Limb (tissue), 2 donors: ENCODE measurements at regions not wholly inside any gene's neighbourhood (a gene's known extent, or its start where the extent isn't known, plus 50 kb on each side); places are given as distances from the start of the nearest gene placed in this dataset.
"Not testable (repeated sequence)": the region's sequence is repeated elsewhere in the genome, so short reads cannot be mapped to it uniquely, and the experiment has no call there.

ENCODE experiments used
- DNase-seq, 2 donors: peaks; one replicate each; pipeline ENCODE4 v3.0.0-alpha.2; 2016; ENCODE audit errors: extremely low spot score in 2 of 2

DNA sequence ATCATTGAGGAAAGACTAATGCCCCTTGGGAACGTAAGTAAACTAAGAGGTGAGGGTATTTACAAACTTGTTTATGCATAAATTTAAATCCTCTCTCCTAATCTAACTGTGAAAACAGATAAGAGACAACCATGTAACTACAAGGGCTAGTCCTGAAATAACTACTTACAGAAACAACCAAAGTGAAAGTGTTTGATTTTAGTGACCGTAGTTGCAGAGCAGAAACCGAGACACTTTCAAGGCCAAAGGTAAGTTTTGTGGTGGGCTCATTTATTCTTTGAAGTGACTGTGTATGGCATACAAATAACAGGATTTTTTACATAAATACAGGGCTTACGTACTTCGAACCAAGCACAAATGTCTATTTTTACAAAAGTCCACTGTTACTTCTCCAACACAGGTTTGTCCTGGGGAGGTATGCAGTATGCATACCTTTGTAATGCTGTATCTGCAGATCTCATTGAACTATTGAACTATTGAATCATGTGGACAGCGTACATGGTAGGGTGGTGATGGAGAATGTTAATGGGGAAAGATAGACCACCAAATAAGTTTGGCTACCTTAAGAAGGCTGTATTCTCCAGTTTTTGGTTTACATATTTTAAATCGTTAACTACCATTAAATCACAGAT is 99.6 kb upstream of the RBMS3 start:
- DNase-seq: no peak

- DNase-seq: no peak
These were observed 99.0 kb upstream of the RBMS3 start for GRCh38 chr3:29181872-29182271.

GRCh38 chr3:29182828-29183227 is 98.0 kb upstream of the RBMS3 start:
- DNase-seq: not testable (repeated sequence)

DNA sequence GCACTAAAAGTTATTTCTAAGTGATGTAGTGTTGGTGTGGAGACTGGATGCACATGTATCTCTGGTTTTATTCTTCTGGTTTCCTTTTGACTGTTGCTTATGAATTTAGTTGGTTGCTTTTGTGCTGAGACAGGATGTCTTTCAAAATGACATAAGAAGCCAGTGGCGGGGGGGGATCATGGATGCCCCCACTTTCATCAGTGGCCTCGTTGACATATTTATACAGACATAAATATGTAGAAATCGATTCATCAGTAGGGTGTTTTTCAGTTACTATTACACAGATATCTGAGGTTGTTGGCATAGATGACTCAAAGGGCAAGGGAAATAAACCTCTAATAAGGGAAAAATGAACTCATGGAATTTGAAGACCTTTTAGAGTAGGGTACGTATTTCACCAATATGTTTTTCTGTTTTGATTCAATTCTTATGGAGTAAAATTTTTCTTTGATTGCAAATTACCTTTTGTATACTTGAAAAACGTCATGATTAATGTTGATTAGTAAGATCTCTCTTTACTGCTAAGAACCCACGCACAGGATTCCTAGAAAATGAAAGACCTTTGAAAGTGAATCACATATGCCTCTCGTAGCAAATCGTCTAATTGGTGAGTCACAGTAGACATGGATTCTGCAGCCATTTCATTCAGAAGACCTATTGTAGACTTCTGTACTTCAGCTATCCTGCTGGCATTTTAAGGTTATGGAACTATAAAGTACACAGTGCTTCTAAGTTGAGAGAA is 97.4 kb upstream of the RBMS3 start:
- DNase-seq: no peak

DNA sequence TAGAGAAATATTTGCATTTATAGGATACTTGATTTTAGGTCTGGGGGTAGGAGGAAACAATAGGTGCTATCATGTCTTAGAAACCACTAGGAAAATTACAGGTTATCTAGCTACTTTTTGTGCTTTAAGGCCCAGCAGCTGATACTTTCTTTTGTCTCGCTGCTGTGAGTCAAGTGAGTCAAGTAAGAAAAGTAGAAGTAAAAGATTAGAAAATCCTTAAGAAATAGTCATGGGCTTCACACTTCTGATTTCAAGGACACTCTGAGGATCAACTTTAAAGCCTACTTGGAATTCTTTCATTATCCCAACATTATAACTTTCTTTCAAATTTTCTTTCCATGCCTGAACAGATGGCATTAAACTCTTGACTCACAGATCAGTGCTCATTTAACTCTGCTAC is 95.2 kb upstream of the RBMS3 start:
- DNase-seq: no peak

GRCh38 chr3:29186131-29186599 is 94.7 kb upstream of the RBMS3 start:
- DNase-seq: no peak

GRCh38 chr3:29186982-29187725 is 93.7 kb upstream of the RBMS3 start:
- no peak for DNase-seq

- DNase-seq: no peak
These were observed 91.5 kb upstream of the RBMS3 start for GRCh38 chr3:29189328-29189727.

GRCh38 chr3:29194139-29194538 is 86.7 kb upstream of the RBMS3 start:
- no peak for DNase-seq

DNA sequence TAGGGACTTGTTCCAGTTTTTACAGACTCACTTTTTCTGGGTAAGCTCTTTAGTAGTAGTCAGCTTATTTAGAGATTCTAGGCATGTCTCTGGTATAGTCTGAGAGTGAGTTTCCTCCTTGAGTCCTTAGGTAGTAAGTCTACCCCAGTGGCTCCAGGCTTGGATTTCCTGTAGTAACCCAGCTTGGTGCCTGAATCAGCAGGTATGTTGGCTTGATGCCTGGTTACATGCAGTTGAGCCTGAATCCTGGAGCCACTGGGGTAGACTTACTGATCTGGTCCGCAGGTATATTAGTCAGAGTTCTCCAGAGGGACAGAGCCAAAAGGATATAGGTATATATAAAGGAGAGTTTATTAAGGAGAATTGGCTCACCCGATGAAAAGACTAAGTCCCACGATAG is 85.8 kb upstream of the RBMS3 start:
- no peak for DNase-seq

DNA sequence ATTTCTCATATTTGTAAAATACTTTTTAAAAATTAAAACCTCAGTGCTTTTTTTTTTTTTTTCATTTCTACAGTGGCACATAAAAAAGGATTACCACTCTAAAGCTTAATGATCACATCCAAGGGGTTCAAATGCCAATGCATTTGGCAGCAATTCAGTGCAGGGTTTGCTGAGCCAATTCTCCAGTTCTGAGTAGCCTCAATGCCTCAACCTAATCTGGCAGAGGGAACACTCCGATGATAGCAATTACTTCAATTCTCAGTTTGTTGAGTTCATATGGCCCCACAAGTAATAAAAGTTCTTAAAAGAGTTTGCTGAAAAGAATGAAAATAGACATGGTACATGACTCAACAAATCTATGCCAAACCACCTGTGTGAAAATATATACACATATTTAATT is 79.3 kb upstream of the RBMS3 start:
- no peak for DNase-seq

DNA sequence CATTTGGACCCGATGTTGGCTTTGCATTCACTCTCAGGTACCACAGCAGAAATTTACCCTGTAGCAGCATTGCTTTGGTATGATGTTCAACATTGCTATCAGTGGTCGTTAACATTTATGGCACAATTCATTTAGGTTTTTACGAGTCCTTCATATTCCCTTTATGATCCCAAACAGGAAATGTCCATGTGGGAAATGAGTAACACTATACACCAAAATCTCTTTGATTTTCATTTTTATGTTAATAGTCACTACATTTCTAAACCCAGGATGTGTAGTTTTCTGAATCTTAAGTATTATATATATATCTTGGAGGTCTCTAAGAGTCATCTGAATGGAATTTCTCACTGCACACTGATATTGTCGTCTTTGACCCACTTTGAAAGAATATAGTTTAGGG is 78.5 kb upstream of the RBMS3 start:
- DNase-seq: no peak

DNA sequence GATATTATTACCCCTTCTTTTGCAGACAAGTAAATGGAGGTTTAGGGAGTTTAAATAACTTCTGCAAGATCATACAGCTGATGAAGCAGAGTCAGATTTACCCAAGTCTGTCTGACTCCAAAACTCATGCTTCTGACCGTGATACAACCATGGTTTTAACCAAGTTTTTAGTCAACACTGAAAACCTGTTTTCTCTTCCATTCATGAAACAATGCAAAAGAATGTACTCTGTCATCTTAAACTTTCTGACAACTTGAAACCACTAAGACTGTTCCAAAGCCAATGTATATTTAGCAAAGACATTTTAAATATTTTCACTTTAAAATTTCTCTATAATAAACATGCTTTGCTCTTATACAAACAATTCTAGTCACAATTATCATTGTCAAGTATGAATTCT is 77.0 kb upstream of the RBMS3 start:
- DNase-seq: no peak

GRCh38 chr3:29207427-29207826 is 73.4 kb upstream of the RBMS3 start:
- DNase-seq: no peak

DNA sequence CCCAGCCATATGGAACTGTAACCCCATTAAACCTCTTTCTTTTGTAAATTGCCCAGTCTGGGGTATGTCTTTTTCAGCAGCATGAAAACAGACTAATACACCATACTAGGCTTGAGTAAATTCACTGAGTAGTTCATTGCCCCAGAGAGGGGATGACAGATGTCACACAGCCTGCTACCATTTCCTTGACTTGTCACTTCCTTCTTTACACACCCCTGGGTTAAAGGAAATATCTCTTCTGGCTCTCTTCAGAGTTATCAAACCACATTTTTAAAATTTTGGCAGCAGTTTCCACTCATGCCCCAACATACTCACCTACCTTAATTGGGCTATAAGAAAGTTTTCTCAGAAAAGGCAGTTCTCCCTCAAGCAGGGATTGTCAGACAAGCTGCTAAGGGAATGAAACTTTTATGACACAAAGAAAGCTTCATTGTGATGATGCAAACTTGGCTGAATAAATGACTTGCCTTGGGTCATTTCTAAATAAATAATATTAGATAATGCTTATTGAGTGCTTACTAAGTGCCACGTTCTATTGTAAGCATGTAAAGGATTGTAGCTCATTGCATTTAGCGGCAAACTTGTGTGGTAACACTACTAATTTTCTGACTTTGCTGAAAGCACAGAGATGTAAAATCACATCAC is 68.0 kb upstream of the RBMS3 start:
- no peak for DNase-seq

DNA sequence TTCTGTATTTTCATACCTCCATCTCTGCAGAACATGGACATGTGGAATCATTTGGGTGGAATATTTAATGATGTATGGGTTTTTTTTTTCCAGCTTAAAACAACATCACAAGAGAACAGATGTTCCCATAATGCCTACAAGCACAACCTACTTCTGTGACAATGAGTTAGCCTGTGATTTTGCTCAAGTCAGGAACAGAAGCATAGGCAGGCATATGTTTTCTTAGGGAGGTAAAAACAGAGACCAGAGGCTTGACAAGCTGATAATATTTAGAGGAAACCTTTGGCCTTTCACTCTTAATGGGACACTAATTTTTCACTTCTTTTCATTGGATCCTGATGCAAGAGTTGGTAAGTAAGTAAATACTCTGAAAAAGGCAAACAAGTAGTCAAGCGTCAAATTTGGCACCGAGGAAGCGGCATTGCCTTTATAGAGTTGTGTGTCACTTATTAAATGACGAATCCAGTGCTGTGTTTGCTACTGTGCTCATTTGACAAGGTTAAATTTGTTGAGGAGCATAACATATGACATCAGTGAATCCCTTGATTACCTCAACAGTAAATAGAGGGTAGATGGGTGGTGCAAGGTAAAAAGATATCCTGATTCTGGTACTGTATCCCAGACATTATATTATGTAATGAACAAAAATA is 66.7 kb upstream of the RBMS3 start:
- DNase-seq: no peak

GRCh38 chr3:29215948-29216347 is 64.9 kb upstream of the RBMS3 start:
- no peak for DNase-seq

GRCh38 chr3:29226706-29227105 is 54.2 kb upstream of the RBMS3 start:
- DNase-seq: peak; percentile 30 to 66

DNA sequence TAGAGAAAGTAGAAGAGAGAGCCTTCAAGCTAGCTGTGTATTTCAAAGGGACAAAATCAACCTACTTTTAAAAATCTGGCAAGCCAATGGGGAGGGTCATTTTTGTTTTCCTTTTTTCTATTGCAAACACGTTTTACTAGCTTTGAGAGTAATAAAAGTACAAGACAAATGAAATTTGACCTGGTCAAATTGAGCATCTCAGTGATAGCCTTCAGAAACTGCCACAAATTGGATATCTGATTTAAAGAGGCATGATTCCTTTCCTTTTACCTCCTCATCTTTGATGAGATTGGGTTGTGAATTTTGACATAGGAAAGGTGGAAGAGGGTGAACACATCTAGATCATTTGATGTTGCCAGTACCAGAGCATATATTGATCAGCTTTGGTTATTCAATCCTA is 53.6 kb upstream of the RBMS3 start:
- DNase-seq: no peak
